H7 (cell line): ENCODE measurements at regions not wholly inside any gene's neighbourhood (a gene's known extent, or its start where the extent isn't known, plus 50 kb on each side); places are given as distances from the start of the nearest gene placed in this dataset.

Source experiments
- DNase-seq: peaks from one replicate; pipeline ENCODE4 v3.0.0; 2012
- H3K27me3 ChIP-seq: 2 replicates; pipeline ENCODE4 v1.6.0; 2011; ENCODE audit warnings: mild to moderate bottlenecking, low read length; ENCODE audit not compliant: control insufficient read depth, insufficient read depth
- H3K36me3 ChIP-seq: replicated peaks from 2 replicates; pipeline ENCODE4 v1.5.1; 2011; ENCODE audit warnings: low read length; ENCODE audit not compliant: control insufficient read depth, insufficient read depth
- H3K4me3 ChIP-seq: 2 replicates; pipeline ENCODE4 v1.5.1; 2011; ENCODE audit warnings: low read depth, mild to moderate bottlenecking, control low read depth, low read length, moderate library complexity; ENCODE audit not compliant: insufficient read depth

DNA sequence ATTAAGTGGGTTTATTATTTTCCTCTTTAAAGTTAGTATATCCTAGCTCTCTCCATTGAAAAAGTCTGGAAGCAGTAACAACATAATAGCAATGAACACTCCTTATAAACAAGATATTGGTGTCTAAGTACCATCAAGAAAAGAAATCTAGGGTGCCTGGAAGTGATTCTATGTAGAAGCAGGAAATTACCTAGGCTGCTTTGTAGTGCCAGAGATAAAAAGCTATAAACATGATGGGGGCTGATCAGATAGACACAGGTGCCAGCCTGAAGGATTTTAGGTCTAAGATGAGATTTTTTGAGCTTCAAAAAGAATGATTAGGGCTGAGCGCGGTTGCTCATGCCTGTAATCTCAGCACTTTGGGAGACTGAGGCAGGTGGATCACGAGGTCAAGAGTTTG, 1179.3 kb upstream of the CDH9 start:
- Histone ChIP-seq H3K36me3 (no peaks in the 10 kb centered on the region), H3K4me3 (no peak overlapping the region), H3K27me3 (no peaks in the 10 kb centered on the region)
- no peak for DNase-seq

DNA sequence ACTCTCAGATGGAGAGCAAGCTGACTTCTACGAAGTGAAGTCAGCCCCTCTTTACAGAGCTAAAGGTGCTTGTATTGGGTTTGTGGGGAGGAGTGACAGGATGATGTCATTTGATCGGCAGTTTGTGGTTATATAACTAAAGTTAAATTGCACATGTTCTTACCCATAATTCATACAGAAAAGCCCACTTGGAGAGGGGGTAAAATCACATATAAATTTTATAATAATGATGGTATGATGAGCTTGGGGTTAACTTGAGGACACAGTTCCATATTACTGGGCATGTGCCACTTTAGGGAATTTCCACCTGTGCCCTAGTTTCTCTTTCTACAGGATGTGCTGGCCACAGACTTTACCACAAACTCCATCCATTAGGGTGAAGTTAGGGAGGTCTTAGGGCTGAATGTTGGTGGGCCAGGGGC, 1178.6 kb upstream of the CDH9 start:
- H3K4me3 ChIP-seq, result no peak overlapping the region
- no peaks in the 10 kb centered on the region for H3K27me3 ChIP-seq
- DNase-seq, result no peak
- H3K36me3 ChIP-seq, result no peaks in the 10 kb centered on the region

DNA sequence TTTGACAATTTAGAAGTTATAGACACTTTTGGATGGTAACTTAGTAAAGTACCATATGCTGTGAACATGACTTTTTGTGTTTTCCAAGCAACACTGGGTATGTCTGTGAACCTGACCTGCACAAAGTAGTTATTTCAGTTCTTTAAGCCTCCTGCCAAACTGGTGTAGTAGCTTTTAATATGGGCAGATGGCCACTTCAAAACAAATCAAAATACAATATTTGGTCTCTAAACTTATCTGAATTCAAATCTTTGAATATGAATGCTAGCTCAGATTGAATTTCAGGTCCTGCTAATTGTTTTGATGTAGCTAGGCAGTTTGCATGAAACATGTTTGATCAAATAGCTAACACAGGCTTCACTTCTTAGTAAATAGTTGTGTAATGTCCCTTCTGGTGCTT, 1176.7 kb upstream of the CDH9 start:
- no peak overlapping the region for H3K4me3 ChIP-seq
- no peak for DNase-seq
- no peaks in the 10 kb centered on the region for H3K36me3 ChIP-seq

DNA sequence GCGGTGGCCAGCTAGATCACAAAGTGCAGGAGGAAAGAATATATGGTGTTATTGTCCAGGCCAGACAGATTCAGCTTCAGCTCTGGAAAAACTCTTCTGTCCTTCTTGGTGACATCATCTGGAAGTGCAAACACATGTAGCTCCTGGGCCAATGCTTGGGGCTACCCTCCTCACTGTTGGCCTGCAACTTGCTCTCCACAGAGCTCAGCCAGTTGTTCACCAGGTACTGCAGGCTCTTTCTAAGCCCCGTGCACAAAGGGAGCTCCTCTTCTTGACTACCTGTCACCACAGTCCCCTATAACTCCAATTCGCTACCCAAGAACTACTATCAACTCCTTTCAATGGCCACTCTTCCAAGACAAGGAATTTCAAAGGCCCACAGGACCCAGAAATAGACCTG, 1175.9 kb upstream of the CDH9 start:
- Histone ChIP-seq H3K4me3 (no peak overlapping the region), H3K36me3 (no peaks in the 10 kb centered on the region), H3K27me3 (no peaks in the 10 kb centered on the region)
- no peak for DNase-seq

More for the DNA sequence above, 1176.7 kb upstream of the CDH9 start:
- no peaks in the 10 kb centered on the region for H3K27me3 ChIP-seq

DNA sequence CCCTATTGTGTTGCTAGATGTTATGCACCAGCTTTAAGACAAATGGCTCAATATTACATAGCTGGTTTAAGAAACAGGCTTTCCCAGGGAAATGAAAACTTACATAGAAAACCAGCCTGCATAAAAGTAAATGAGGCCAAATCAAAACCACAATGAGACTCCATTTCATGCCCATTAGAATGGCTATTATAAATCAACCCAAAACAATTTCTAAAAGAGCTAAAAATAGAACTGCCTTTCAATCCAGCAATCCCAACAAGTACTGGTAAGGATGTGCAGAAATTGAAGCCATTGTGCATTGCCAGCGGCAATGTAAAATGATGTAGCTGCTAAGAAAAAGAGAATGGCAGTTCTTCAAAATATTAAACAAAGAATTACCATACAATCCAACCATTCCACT, 1170.0 kb upstream of the CDH9 start:
- no peaks in the 10 kb centered on the region for H3K27me3 ChIP-seq
- no peak overlapping the region for H3K4me3 ChIP-seq
- DNase-seq, result no peak
- no peaks in the 10 kb centered on the region for H3K36me3 ChIP-seq

DNA sequence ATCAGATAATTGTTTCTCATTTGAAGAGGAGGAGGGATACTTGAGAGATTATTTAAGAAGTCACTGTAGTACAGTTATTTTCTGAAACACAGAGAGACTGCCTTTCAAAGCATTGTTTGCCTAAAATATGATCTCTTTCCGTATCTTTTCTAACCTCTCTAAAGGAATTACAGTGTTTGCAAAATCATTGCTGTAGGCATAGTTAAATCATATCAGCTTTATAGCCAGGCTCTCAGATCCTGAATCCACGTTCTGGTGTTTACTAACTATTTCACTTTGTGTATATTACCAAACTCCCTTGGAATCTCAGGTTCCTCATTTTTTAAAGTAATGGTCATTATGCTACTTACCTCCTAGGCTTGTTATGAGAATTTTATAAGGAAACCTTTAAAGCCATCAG, 1151.6 kb upstream of the CDH9 start:
- Histone ChIP-seq H3K36me3 (no peaks in the 10 kb centered on the region), H3K27me3 (no peaks in the 10 kb centered on the region), H3K4me3 (no peak overlapping the region)
- DNase-seq, result no peak

DNA sequence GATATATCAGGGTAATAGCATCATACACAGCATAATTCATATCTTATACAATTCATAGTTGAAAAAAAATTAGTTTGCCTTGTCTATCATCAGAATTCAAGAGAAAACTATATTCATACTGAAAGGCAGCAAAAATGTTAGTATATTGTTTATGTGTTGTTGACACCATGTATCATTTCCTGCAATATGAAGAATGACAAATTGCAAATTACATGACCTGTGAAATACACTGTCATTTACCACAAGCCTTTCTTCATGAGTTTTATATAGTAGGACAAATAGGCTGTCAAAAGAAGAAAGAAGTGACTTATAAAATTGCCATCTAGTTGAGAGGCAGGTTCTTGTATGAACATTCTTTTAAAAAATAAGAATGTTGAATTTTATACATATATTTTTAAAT, 1136.3 kb upstream of the CDH9 start:
- no peak for DNase-seq
- Histone ChIP-seq H3K4me3 (no peak overlapping the region), H3K27me3 (no peaks in the 10 kb centered on the region), H3K36me3 (no peaks in the 10 kb centered on the region)

DNA sequence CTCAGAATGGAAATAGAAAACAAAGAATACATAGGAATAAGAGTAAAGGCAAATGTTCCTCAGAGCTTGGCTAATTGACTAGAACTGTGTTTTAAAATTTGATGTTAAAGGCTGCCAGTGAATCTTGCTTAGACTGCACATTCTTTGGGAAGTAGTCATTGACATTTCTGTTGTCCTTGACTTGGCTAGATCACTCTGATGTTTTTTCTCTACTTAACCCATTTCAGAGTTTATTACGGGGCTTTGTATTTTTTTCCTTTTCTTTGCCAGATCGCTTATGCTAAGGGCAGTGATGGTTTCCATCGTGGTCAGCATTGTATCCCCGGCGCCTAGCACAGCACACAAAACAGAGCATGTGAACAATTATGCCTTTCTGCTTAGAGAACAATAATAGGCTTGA, 1126.7 kb upstream of the CDH9 start:
- no peak for DNase-seq
- H3K27me3 ChIP-seq, result no peaks in the 10 kb centered on the region
- H3K4me3 ChIP-seq, result no peak overlapping the region
- H3K36me3 ChIP-seq, result no peaks in the 10 kb centered on the region

DNA sequence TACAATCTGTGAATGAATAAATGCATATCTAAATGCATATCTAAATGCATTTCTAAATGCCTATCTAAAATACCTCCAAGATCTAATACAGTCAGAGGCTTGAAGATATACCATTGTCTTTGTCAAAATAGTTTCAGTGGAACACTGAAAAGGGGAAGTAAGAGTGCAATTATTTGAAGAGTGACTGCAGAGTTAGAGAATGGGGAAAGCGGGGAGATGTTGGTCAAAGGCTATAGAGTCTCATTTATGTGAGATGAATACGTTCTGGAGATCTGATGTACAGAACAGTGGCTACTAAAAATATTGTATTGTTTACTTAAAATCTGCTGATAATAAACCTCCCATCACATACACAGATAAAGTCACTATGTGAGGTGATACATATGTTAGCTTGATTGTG, 1126.2 kb upstream of the CDH9 start:
- Histone ChIP-seq H3K4me3 (no peak overlapping the region), H3K27me3 (no peaks in the 10 kb centered on the region), H3K36me3 (no peaks in the 10 kb centered on the region)
- DNase-seq, result no peak

DNA sequence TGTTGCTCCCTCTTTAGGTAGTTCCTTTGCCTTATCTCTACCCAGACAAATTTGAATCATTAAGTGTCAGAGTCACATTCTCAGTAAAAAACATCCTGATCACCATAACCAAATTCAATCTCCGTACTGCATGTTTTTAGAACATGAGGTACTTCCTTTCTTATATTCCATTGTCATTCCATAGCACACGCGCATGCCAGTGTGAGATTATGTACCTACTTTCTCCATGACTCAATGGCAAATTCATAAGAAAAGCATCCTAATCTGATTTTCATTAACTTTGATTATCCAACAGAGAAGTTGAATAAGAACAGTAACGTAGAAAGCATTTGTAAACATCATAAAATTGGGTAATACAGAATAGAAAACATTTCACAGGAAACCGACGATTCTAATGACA, 1118.6 kb upstream of the CDH9 start:
- H3K4me3 ChIP-seq, result no peak overlapping the region
- no peaks in the 10 kb centered on the region for H3K27me3 ChIP-seq
- no peak for DNase-seq
- no peaks in the 10 kb centered on the region for H3K36me3 ChIP-seq

DNA sequence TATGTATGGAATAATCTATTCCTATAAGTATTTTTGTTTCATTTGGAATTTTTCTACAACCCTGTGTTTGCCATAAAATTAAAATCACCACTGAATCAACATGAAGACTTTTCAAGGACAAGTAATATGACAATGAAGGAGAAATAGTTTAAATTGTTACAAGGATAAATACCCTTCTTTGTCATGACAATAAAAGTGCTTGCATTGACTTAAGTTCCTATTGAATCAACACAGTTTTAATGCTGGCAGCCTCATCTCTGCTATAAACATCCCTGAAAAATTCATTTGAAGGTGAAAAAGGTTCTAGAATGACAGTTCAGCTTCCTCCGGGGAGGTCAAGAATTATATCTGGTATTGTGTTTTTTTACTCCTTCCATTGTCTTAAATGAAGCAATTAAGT, 1105.1 kb upstream of the CDH9 start:
- DNase-seq, result no peak
- H3K4me3 ChIP-seq, result no peak overlapping the region
- H3K27me3 ChIP-seq, result no peaks in the 10 kb centered on the region
- no peaks in the 10 kb centered on the region for H3K36me3 ChIP-seq

DNA sequence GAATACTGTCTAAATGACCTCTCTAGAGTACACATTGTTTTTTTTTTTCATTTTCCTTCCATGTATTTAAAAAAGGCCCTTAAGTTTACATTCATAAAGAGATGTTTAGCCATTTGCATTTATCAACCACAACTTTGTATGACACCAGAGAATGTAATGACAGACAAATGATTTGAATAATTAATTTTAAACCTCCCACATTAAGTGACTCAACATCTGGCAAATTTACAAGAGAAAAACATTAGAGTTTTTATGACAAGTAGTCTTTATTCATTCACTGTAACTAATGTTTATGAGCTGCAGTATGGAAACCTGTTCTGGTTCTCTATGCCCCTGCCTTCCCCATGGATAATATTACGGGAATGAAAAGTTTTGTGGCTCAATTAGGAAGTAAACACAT, 1093.8 kb upstream of the CDH9 start:
- no peaks in the 10 kb centered on the region for H3K27me3 ChIP-seq
- DNase-seq, result no peak
- H3K36me3 ChIP-seq, result no peaks in the 10 kb centered on the region
- H3K4me3 ChIP-seq, result no peak overlapping the region

DNA sequence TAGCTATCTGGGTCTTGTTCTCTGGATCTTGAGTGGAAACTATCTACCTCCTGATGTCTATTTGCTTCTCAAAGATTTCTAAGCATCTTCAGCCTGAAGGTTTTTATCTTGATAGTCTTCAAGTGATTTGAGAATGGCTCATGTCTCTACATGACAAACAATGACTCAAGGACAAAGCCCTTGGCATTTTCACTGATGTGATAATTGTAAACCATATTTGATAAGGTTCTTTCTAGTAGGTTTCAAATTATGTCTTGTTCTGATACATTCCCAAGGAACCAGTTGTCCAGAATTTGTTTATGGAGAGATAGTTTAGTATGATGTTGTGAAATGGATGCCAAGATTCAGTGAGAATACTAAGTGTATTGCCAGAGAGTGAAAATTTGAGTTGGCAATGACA, 1079.3 kb upstream of the CDH9 start:
- DNase-seq, result no peak
- Histone ChIP-seq H3K36me3 (no peaks in the 10 kb centered on the region), H3K27me3 (no peaks in the 10 kb centered on the region), H3K4me3 (no peak overlapping the region)

DNA sequence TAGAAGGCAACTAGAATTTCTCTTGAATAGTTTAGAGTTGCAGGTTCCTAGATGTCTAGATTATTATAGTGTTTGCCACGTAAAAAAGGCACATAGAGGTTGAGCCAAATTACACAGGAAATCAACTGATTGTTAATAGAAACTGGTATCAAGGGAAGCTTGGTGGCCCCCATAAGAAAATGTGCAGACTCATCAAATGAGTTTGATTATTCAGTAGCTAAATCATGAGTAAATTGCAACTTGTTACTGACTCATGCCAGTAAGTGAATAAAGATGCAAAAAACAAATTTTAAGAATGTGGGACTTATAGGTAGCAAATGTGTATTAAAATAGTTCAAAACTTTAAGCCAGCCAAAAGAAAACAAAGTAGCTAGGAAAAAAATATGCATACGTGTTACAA, 1078.9 kb upstream of the CDH9 start:
- no peak for DNase-seq
- no peaks in the 10 kb centered on the region for H3K27me3 ChIP-seq
- no peaks in the 10 kb centered on the region for H3K36me3 ChIP-seq
- no peak overlapping the region for H3K4me3 ChIP-seq

DNA sequence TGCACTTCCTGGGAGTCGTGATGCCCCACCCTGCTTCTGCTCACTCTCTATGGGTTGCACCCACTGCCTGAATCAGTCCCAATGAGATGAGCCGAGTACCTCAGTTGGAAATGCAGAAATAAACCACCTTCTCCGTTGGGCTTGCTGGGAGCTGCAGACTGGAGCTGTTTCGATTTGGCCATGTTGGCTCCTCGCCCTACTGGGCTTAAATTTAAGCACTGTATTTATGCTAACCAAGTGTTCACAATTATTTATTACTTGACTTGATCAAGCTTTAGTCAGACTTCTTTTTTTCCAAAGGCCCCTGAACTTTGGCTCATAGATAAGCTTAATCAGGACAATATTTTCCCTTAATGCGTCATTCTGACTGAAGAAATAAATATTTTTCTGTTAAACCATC, 1072.4 kb upstream of the CDH9 start:
- no peaks in the 10 kb centered on the region for H3K36me3 ChIP-seq
- no peak overlapping the region for H3K4me3 ChIP-seq
- no peaks in the 10 kb centered on the region for H3K27me3 ChIP-seq
- DNase-seq, result no peak

DNA sequence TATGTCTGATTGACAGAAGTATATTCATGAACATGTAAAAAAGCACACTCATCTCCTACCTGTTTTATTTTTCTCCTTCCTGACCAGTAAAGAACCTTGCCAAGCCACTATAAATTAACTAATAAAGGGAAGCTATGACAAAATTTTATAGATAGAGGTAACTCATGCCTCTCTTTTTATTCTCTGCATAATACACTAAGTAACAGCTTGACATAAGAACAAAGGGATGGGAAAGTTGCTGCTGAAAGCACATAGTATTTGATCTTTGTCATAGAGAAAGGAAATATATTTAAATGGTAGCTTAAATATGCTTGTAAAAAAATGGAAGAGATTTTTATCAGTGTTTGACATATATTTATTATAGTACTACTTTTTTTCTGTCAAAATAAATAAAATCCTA, 1065.7 kb upstream of the CDH9 start:
- no peak for DNase-seq
- Histone ChIP-seq H3K4me3 (no peak overlapping the region), H3K36me3 (no peaks in the 10 kb centered on the region), H3K27me3 (no peaks in the 10 kb centered on the region)
